HG03139 (cell line): ENCODE measurements at regions not wholly inside any gene's neighbourhood (a gene's known extent, or its start where the extent isn't known, plus 50 kb on each side); places are given as distances from the start of the nearest gene placed in this dataset.
"Not testable (repeated sequence)": the region's sequence is repeated elsewhere in the genome, so short reads cannot be mapped to it uniquely, and the experiment has no call there.

Experiments
- ATAC-seq: cut with Tn5 transposase; IDR thresholded peaks from one replicate; pipeline ENCODE4 v1.9.1; 2021; ENCODE audit not compliant: unreplicated experiment

GRCh38 chr5:135160036-135160675 is 126.1 kb upstream of the PITX1 start:
- ATAC-seq, result no peak

GRCh38 chr5:135159626-135160025 is 125.6 kb upstream of the PITX1 start:
- no peak for ATAC-seq

GRCh38 chr5:135158982-135159381 is 125.0 kb upstream of the PITX1 start:
- no peak for ATAC-seq

DNA sequence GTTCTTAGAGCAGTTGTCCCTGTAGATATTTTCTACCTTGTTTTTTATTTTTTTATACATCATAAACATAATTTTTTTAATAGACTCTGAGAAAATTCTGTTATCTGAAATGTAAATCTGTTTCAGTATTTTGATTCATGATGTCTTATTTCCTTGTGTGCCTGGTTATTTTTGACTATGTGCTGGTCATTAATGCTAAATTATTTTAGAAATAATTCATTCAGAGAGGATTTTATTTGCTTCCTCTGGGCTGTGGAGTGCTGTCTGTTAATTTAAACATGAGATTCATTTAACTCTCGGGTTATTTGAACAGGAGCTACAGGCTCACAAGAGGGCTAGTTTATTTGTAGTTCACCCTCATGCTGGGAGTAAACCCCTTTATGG is 124.3 kb upstream of the PITX1 start:
- no peak for ATAC-seq

DNA sequence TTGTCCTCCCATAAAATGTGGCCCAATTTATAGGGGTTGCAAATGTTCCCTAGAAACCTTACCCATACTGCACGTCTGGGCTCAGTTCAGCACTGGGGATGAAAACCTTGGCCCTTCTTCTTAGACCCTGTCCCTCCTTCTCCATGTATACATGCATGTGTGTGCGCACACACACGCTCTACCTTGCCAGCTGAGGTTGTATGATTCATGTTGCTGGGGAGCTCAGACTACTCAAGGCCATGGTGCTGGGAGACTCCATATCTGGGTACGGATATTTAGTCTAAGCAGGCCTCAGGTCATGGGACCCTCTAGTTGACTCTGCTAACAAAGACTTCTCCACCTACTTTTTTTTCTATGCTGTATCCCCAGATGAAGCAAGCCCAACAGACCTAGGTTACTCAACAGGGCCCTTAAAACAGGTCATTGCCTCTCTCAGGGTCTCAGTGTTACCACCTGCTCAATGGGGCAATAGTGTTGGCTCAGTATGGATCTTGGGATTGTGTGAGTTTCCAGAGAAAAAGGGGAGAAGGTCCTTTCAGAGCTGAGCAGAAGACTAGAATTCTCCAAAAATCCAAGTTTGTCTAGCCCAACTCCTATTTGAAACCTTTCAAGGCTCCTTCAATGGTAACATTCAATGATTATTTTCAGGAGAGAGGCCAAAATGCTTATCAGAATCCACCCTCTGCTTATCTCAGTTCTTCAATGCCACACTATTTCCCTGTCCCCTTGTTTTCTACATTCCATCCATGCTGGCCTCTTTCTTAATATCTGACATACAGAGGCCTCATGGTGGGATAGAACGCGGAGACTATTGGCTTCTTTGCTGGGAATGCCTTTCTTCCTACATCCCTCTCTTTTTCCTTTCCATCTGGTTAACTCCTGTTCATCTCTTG is 123.6 kb upstream of the PITX1 start:
- ATAC-seq, result no peak

DNA sequence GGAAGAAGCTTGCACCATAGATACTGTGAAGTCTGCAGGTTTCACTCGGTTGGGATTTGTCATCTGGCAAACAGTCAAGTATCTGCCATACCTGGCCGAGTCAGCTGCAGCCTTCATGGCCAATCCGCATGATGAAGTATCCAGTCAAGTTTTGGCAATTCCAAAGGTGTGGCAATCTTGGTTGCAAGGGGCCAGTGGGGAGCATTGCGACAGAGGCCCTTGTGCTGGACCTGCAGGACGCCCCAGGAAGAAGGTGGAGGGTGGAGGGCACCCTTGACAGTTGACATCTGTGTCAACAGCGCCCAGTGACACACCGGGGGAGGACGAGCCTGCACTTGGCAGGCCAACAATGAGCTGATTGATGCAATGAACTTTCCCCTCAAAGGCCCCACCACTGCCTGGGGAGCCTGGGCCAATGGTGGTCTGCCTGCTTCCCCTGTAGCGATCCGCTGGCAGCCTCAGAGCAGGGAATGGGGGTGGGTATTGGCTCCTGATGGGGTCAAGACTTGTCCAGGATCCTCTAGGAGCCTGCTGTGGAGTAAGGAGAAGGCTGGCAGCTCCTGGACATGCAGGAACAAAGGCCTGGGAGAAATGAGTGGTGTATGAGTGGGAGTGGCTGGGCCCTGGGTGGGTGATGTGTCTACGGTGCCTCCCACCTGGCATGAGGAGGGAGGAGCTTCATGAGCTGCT is 122.8 kb upstream of the PITX1 start:
- no peak for ATAC-seq

GRCh38 chr5:135156337-135156714 is 122.3 kb upstream of the PITX1 start:
- ATAC-seq, result no peak

- no peak for ATAC-seq
Measured at GRCh38 chr5:135155616-135156214, 121.7 kb upstream of the PITX1 start.

DNA sequence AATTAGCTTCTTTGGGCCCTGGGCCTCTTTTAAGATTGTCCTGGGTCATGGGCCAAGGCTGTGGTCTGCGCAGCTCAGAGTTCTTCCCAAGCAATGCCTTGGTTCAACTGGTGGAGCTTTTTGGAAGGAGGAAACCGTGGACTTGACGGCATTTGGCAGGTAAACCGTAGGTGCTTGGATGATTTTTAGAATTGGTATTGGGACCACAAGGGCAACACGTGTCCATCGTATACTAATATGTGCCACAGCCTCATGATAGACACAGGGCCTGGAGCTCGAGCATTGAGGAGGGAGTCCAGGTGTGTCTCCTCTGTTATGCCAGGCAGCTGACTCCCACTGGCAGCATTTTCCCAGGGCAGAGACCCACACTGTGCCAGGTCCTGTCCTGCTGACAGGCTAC is 120.9 kb upstream of the PITX1 start:
- ATAC-seq, result no peak

GRCh38 chr5:135154197-135154596 is 120.2 kb upstream of the PITX1 start:
- ATAC-seq, result no peak

DNA sequence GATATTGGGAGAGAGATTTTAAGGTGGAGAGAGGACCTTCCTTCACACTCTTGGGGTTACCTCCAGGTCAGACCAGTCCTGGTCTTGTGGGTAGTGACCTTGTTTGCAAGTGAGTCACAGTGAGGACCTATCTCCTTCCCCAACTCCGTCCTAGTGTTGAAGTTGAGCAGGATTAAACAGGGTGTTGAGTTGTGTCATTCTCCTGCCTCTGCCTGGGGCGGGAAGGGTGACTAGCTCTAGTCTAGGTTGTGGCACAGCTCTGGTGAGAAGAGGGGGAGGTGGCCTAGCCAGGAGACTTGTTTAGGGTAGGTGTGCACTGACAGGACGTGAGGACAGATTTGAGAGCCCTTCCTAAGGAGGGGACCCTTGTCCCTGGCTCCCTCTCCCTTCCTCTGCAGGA is 119.6 kb upstream of the PITX1 start:
- no peak for ATAC-seq

DNA sequence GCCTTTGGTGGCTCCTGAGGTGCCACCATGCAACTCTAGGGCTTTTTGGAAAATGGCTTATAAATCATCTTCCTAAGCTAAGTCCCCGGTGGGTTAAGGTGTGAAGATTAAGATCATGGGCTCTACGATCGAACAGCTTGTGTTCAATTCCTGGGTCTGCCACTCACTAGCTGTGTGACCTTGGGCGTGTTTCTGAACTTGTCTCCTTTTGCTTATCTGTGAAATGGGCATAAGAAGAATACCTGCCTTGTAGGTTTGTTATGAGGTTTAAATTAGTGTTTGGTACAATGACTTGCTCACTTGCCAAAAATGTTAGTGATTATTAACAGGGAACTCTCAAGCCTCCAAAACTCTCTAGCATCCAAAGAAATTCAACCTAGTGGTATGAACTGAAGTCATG is 119.2 kb upstream of the PITX1 start:
- no peak for ATAC-seq

GRCh38 chr5:135151660-135152059 is 117.6 kb upstream of the PITX1 start:
- not testable (repeated sequence) for ATAC-seq

DNA sequence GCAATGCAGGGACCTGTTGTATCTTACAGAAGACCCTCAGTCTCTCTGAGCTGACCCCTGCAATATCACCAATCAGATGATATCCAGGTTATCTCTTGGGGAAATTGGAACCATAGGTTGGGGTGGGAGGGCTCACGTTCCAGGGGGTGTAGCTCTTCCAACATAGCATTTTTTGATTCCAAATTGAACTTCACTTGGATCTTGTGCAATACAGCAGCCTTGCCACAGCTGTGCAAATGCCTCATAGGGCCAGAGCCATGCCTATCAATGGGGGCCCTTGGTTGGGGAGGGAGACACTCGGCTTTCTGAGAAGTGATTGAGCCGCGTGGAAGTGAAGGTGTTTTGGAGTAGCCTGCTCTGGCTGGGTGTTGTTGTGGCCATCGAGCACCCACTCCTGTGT is 117.2 kb upstream of the PITX1 start:
- ATAC-seq, result no peak

- no peak for ATAC-seq
Measured at GRCh38 chr5:135150767-135151166, 116.7 kb upstream of the PITX1 start.

DNA sequence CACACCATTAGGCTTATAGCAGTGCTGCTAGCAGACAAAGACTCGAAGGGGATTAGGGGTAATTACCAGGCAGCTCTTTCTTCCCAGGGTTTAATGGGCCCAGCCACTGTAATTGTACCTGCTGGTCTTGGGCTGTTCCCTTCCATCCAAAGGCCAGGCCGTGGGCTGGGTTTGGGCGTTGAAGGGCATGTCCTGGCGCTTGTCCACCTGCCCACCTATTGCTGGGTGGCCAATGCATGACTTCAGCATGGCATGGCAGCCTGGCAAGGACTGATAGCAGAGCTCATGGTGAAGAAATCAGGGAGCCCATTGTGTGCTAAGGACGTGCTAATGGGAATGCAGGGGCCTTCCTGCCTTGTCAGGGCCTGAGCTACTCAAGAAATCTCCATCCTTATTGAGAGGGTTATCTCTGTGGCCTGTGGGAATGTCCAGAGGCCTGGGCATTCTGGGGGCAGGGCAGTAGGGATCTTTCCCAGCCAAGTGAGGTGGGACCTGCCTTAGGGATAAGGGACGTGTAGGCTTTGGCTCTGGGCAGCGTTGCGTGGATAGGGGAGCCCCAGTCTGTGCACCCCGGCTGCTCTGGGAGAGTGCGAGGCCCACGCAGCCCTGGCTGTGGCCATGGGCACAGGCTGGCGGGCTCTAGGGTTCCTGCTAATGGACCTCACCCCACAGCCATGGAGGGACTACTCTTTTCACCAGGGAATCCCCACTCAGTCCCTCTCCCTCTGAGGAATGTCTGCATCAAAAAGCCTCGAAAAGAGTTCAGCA is 116.1 kb upstream of the PITX1 start:
- ATAC-seq, result no peak

DNA sequence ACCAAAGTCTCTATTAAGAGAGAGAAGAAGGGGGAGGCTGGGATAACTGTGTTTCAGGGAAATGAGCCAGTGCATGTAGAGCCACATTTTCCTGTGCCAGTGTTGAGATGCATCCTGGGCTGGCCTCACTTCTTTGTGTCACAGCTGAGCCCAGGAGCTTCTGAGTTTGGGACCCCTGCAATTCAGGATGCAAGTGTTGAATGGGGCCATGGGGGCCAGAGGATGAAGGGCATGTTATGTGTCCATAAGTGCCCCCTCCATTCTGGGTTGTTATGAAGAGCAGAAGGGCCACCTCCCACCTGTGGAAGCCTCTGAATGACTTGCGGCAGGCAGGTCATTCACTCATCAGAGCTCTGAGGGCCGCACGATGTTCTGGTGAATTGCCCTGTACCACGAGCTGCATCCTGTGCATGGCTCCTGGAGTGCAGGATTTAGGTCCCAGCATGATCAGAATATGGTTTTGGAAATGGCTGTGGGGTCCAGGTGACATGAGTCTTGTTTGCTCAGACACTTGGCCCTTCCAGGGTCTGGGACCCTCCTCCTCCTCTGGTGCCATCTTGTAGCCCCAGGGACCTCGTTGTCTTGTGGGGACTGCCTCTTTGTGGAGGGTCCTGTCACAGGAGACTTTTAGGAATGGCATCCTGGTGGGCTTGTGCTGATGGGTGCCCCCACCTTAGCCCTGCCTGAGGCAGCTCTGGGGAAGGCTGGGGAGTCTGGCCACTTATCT is 115.4 kb upstream of the PITX1 start:
- ATAC-seq, result no peak

GRCh38 chr5:135147294-135148090 is 113.5 kb upstream of the PITX1 start:
- ATAC-seq, result no peak

DNA sequence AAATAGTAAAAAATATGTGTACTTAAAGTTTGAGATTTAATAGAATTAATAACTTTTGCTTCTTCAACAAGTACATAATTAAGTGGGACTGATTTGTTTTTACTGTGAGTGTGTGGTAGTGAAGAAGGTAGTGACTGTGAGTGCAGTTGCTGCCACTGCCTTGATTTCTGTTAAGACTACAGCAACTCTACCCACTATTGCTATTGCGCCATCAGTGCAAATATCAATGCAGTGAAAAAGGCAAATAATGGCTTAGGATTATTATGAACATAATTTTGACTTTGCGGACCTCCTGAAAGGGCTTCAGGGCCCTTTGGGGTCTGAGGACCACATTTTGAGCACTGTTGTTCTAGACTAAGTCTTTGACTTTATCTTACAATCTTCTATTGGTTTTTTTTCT is 112.0 kb upstream of the PITX1 start:
- ATAC-seq, result no peak
